MM.1S (cell line): ENCODE measurements at regions not wholly inside any gene's neighbourhood (a gene's known extent, or its start where the extent isn't known, plus 50 kb on each side); places are given as distances from the start of the nearest gene placed in this dataset.

Experiments
- DNase-seq: peaks from one replicate; pipeline ENCODE4 v3.0.0-alpha.2; 2015
- H2AFZ ChIP-seq: fragments of 300-600 bp; sonication (generic); 2 replicates; pipeline ENCODE4 v1.6.0; 2016; ENCODE audit warnings: antibody characterized with exemption, low read length
- H3F3A ChIP-seq: fragments of 300-600 bp; sonication (generic); 2 replicates; pipeline ENCODE4 v1.6.1; 2016; ENCODE audit warnings: mild to moderate bottlenecking, antibody characterized with exemption, low read length, moderate library complexity, mixed read lengths; ENCODE audit not compliant: insufficient read depth
- H3K27ac ChIP-seq: fragments of 300-600 bp; sonication (generic); 2 replicates; pipeline ENCODE4 v1.5.1; 2016; ENCODE audit warnings: mild to moderate bottlenecking, low read length
- H3K27me3 ChIP-seq: fragments of 300-600 bp; sonication (generic); replicated peaks from 2 replicates; pipeline ENCODE4 v1.6.0; 2016; ENCODE audit warnings: low read length; ENCODE audit not compliant: insufficient read depth
- H3K36me3 ChIP-seq: fragments of 300-600 bp; sonication (generic); replicated peaks from 2 replicates; pipeline ENCODE4 v1.6.1; 2016; ENCODE audit warnings: mild to moderate bottlenecking, low read length, mixed read lengths; ENCODE audit not compliant: insufficient read depth
- H3K4me1 ChIP-seq: fragments of 300-600 bp; sonication (generic); 2 replicates; pipeline ENCODE4 v1.6.1; 2016; ENCODE audit warnings: low read length, mixed read lengths
- H3K4me2 ChIP-seq: fragments of 300-600 bp; sonication (generic); 2 replicates; pipeline ENCODE4 v1.6.0; 2016; ENCODE audit warnings: low read depth, low read length
- H3K4me3 ChIP-seq: fragments of 300-600 bp; sonication (generic); 2 replicates; pipeline ENCODE4 v1.5.1; 2016; ENCODE audit warnings: low read length, mixed read lengths
- H3K79me2 ChIP-seq: fragments of 300-600 bp; sonication (generic); 2 replicates; pipeline ENCODE4 v1.6.1; 2016; ENCODE audit warnings: mixed run types, low read length, mixed read lengths
- H3K9ac ChIP-seq: fragments of 300-600 bp; sonication (generic); 2 replicates; pipeline ENCODE4 v1.6.1; 2016; ENCODE audit warnings: low read length, mixed read lengths
- H3K9me2 ChIP-seq: fragments of 300-600 bp; sonication (generic); replicated peaks from 2 replicates; pipeline ENCODE4 v1.6.1; 2016; ENCODE audit warnings: mild to moderate bottlenecking, low read length, mixed read lengths; ENCODE audit not compliant: insufficient read depth
- H3K9me3 ChIP-seq: fragments of 300-600 bp; sonication (generic); replicated peaks from 2 replicates; pipeline ENCODE4 v1.6.1; 2016; ENCODE audit warnings: mild to moderate bottlenecking, low read length, mixed read lengths; ENCODE audit not compliant: insufficient read depth
- H4K20me1 ChIP-seq: fragments of 300-600 bp; sonication (generic); 2 replicates; pipeline ENCODE4 v1.6.1; 2016; ENCODE audit warnings: mild to moderate bottlenecking, low read length, moderate library complexity, mixed read lengths; ENCODE audit not compliant: insufficient read depth
- CTCF ChIP-seq: fragments of 300-600 bp; sonication (generic); IDR thresholded peaks from 2 replicates; pipeline ENCODE4 v1.5.1; 2016; ENCODE audit warnings: antibody characterized with exemption, low read length, mixed read lengths
- EZH2 ChIP-seq: fragments of 300-600 bp; sonication (generic); optimal IDR thresholded peaks from 2 replicates; pipeline ENCODE3; 2017; ENCODE audit warnings: low read depth, mild to moderate bottlenecking, antibody characterized with exemption, low read length, mixed read lengths
- EZH2phosphoT487 ChIP-seq: fragments of 300-600 bp; sonication (generic); IDR thresholded peaks from 2 replicates; pipeline ENCODE4 v1.6.1; 2018; ENCODE audit warnings: antibody characterized with exemption, low read length

GRCh38 chr6:25083784-25084507 lies 148.2 kb upstream of the RIPOR2 start:
- no peak overlapping the region for H3K4me2 ChIP-seq
- no peaks in the 10 kb centered on the region for H3K36me3 ChIP-seq
- H3K27me3 ChIP-seq = no peaks in the 10 kb centered on the region
- H3K27ac ChIP-seq = no peak overlapping the region
- no peaks in the 10 kb centered on the region for H3K9me3 ChIP-seq
- H2AFZ ChIP-seq = no peak overlapping the region
- H3K9ac ChIP-seq = no peak overlapping the region
- H3K9me2 ChIP-seq = no peaks in the 10 kb centered on the region
- no peaks in the 10 kb centered on the region for H4K20me1 ChIP-seq
- H3K79me2 ChIP-seq = no peaks in the 10 kb centered on the region
- no peaks in the 10 kb centered on the region for H3K4me1 ChIP-seq
- no peaks in the 10 kb centered on the region for H3F3A ChIP-seq
- DNase-seq = no peak
- no peak overlapping the region for H3K4me3 ChIP-seq
- no peak for TF ChIP-seq CTCF
- TF ChIP-seq EZH2 = no peak
- no peak for TF ChIP-seq EZH2phosphoT487

- Histone ChIP-seq H3K9me2 (no peaks in the 10 kb centered on the region), H3K79me2 (no peaks in the 10 kb centered on the region), H3K36me3 (no peaks in the 10 kb centered on the region), H2AFZ (no peak overlapping the region), H3K4me3 (no peak overlapping the region), H3K4me2 (no peak overlapping the region), H3F3A (no peaks in the 10 kb centered on the region), H3K27ac (no peak overlapping the region), H3K27me3 (no peaks in the 10 kb centered on the region), H3K9ac (no peak overlapping the region), H3K4me1 (no peaks in the 10 kb centered on the region), H3K9me3 (no peaks in the 10 kb centered on the region), H4K20me1 (no peaks in the 10 kb centered on the region)
- TF ChIP-seq CTCF (no peak), EZH2 (no peak), EZH2phosphoT487 (no peak)
- no peak for DNase-seq
Observed at GRCh38 chr6:25084508-25084833, 148.7 kb upstream of the RIPOR2 start.

GRCh38 chr6:25085756-25086155 lies 150.0 kb upstream of the RIPOR2 start:
- Histone ChIP-seq H3K9me3 (no peaks in the 10 kb centered on the region), H3K4me2 (no peak overlapping the region), H4K20me1 (no peaks in the 10 kb centered on the region), H3K4me3 (no peak overlapping the region), H3F3A (no peaks in the 10 kb centered on the region), H3K36me3 (no peaks in the 10 kb centered on the region), H3K4me1 (no peaks in the 10 kb centered on the region), H3K79me2 (no peaks in the 10 kb centered on the region), H2AFZ (no peak overlapping the region), H3K27me3 (no peaks in the 10 kb centered on the region), H3K9ac (no peak overlapping the region), H3K9me2 (no peaks in the 10 kb centered on the region), H3K27ac (no peak overlapping the region)
- no peak for TF ChIP-seq EZH2
- no peak for TF ChIP-seq CTCF
- TF ChIP-seq EZH2phosphoT487 = no peak
- DNase-seq = no peak
